ENCODE measurements at regions not wholly inside any gene's neighbourhood (a gene's known extent, or its start where the extent isn't known, plus 50 kb on each side); places are given as distances from the start of the nearest gene placed in this dataset.

DNA sequence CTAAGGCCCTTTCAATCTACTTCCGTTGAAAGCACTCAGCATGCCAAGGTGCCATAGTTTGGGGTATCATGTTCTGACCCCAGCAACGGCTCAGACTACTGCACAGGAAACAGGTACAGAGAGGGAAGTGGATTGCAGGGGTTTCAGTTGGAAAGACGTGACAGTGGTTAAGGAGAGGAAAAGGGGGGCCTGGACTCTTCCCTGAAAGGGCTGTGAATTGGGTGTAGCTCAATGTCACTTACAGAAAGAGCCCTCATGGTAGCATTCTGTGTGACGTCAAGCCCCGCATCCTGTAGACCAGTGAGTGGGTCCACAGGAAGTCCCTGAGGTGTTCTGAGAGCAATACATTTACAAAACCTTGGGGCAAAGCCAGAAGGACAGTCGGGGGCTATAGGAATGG, 121.5 kb upstream of the GYPC start:
- H3K36me3 Mint-ChIP-seq (ENCODE audit: low read depth): no peaks in the 10 kb centered on the region
- no peak overlapping the region for H3K4me3 Mint-ChIP-seq (ENCODE audit: low read depth)
- no peaks in the 10 kb centered on the region for H3K4me1 Mint-ChIP-seq (ENCODE audit: low read depth)
- H3K9me3 Mint-ChIP-seq: no peaks in the 10 kb centered on the region
- no peak for DNase-seq (ENCODE audit: low spot score)
- intact Hi-C loops (cut with micrococcal nuclease): no loop called here
- H3K27ac Mint-ChIP-seq: no peak overlapping the region
- H3K27me3 Mint-ChIP-seq (ENCODE audit: low read depth): peaks cover 2% of the 10 kb centered on the region

DNA sequence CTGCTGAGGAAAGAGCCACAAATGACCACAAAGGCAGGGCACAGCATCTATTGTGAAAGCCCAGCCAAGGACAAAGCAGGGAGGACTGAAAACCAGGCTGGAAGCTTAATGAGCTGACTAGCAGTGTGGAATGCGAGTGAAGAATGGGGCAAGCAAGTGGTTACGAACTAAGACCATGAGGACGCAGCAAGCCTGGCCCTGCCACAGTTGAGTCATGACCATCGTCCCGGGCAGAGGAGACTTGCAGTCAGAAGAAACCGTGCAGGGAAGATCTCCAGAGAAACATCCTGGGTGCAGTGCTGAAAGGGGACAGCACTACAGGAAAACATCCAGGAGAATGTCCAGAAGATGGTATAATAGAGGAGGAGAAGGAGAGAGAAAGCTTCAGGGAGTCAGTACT, 120.5 kb upstream of the GYPC start:
- intact Hi-C loops (cut with micrococcal nuclease): no loop called here
- Mint-ChIP-seq H3K4me1 (ENCODE audit: low read depth) (no peaks in the 10 kb centered on the region), H3K27me3 (ENCODE audit: low read depth) (peaks cover 2% of the 10 kb centered on the region), H3K27ac (no peak overlapping the region), H3K36me3 (ENCODE audit: low read depth) (no peaks in the 10 kb centered on the region), H3K4me3 (ENCODE audit: low read depth) (no peak overlapping the region), H3K9me3 (no peaks in the 10 kb centered on the region)
- DNase-seq (ENCODE audit: low spot score): no peak

DNA sequence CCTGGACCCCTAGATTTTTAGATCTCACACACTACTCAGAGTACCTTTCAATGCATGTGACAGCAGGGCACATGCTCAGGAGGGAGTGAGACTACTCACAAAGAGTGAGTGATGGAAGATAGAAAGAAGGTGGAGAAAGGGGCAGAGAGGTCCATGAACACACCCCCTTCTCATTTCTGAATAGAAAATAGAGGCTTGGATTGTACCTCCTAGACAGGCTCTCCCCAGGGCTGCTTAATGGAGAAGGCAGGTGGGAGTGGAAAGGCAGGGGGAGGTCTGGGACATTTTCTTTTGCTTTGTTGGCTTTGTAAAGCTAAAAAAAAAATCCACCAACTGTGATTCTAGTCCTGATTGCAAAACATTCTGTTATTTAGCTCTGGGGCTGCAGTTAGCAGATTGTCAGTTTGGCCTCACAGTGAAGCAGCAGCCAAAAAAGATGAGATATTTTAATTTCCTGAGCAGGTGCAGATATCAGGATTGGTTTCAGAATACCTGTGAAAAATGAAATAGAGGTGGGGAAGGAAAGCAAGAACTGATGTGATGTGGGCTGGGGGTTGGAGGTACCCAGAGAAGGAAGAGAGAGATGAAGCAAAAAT, 119.3 kb upstream of the GYPC start:
- Mint-ChIP-seq H3K9me3 (no peaks in the 10 kb centered on the region), H3K27ac (no peak overlapping the region), H3K4me3 (ENCODE audit: low read depth) (no peak overlapping the region), H3K4me1 (ENCODE audit: low read depth) (no peaks in the 10 kb centered on the region), H3K36me3 (ENCODE audit: low read depth) (no peaks in the 10 kb centered on the region), H3K27me3 (ENCODE audit: low read depth) (peaks cover under 1% of the 10 kb centered on the region)
- DNase-seq (ENCODE audit: low spot score): no peak
- intact Hi-C loops (cut with micrococcal nuclease): no loop called here

DNA sequence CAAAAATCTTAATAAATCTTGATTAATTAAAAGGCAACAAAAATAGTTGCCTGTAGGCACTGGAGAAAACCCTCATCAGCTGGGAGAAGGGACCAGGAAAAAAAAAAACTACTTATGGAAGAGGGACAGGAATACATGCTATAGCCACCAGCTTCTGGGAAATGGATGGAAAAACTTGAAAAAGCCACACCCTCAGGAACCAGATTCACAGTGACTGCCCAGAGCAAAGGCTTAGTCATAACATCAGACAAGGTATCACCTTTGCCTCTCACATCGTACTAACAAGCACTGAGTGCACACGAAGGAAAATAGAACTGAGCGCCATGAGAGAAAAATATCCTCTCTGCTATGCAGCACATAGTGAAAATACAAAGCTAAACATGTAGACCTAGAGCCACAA, 116.9 kb upstream of the GYPC start:
- no peaks in the 10 kb centered on the region for H3K27me3 Mint-ChIP-seq (ENCODE audit: low read depth)
- H3K27ac Mint-ChIP-seq: no peak overlapping the region
- intact Hi-C loops (cut with micrococcal nuclease): no loop called here
- H3K4me3 Mint-ChIP-seq (ENCODE audit: low read depth): no peak overlapping the region
- H3K9me3 Mint-ChIP-seq: peaks cover 16% of the 10 kb centered on the region
- no peak for DNase-seq (ENCODE audit: low spot score)
- H3K4me1 Mint-ChIP-seq (ENCODE audit: low read depth): no peaks in the 10 kb centered on the region
- no peaks in the 10 kb centered on the region for H3K36me3 Mint-ChIP-seq (ENCODE audit: low read depth)

DNA sequence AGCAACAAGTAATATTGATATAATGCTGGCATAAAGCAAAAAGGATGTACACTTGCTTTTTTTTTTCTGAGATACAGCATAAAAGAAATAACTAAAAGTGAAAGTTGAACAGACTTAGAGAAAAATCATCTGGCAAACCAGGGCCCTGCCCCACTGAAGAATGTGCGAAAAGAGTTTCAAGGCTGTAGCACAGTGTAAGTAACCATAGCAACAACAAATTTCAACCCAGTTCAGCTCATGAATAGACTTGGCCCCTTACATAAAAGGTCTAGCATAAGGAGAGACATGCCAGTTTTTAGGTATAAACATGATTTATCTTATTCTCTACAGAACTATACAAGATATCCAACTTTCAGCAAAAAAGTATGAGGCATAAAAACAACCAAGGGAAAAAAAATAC, 113.7 kb upstream of the GYPC start:
- no peaks in the 10 kb centered on the region for H3K27me3 Mint-ChIP-seq (ENCODE audit: low read depth)
- H3K9me3 Mint-ChIP-seq: peaks cover 16% of the 10 kb centered on the region
- DNase-seq (ENCODE audit: low spot score): no peak
- H3K4me1 Mint-ChIP-seq (ENCODE audit: low read depth): no peaks in the 10 kb centered on the region
- intact Hi-C loops (cut with micrococcal nuclease): no loop called here
- H3K4me3 Mint-ChIP-seq (ENCODE audit: low read depth): no peak overlapping the region
- no peaks in the 10 kb centered on the region for H3K36me3 Mint-ChIP-seq (ENCODE audit: low read depth)
- H3K27ac Mint-ChIP-seq: no peak overlapping the region

DNA sequence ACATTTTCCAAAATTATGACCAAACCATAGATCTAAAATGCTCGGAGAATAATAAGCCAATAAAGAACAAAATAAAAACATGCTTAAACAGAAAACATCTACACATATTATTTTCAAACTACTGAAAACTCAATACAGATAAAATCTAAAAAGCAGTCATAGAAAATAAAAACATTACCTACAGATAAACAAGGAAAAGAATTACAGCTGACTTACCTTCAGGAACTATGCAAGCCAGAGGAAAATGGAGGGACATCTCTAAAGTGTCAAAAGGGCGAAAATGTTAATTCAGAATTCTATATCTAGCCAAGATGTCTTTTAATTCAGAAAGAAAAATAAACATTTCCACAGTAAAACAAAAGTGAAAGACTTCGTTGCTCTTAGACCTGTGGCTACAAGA, 112.9 kb upstream of the GYPC start:
- no peak overlapping the region for H3K27ac Mint-ChIP-seq
- no peak overlapping the region for H3K4me3 Mint-ChIP-seq (ENCODE audit: low read depth)
- no peak for DNase-seq (ENCODE audit: low spot score)
- peaks cover 16% of the 10 kb centered on the region for H3K9me3 Mint-ChIP-seq
- H3K4me1 Mint-ChIP-seq (ENCODE audit: low read depth): no peaks in the 10 kb centered on the region
- intact Hi-C loops (cut with micrococcal nuclease): no loop called here
- H3K36me3 Mint-ChIP-seq (ENCODE audit: low read depth): no peaks in the 10 kb centered on the region
- H3K27me3 Mint-ChIP-seq (ENCODE audit: low read depth): no peaks in the 10 kb centered on the region

DNA sequence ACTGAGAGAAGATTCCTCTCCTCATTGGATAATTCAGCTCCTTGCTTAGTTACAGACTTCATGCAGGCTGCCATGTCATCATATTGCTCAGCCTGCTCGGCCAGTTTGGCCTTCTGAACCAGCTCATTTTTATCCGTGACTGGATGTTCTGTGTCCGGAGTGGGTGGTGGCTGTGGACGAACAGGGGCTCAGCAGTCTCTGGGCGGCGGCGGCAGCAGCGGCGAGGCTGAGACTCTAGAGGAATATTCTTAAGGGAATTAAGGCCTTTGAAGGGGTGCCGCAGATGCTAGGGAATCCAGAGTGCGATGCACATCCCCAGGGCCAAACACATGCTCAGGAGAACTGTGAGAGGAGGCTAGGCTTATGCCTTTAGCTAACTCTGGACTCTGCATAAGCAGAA, 97.9 kb upstream of the GYPC start:
- H3K36me3 Mint-ChIP-seq (ENCODE audit: low read depth): no peaks in the 10 kb centered on the region
- no peak overlapping the region for H3K4me3 Mint-ChIP-seq (ENCODE audit: low read depth)
- H3K27ac Mint-ChIP-seq: no peak overlapping the region
- intact Hi-C loops (cut with micrococcal nuclease): no loop called here
- H3K9me3 Mint-ChIP-seq: no peaks in the 10 kb centered on the region
- no peaks in the 10 kb centered on the region for H3K4me1 Mint-ChIP-seq (ENCODE audit: low read depth)
- no peak for DNase-seq (ENCODE audit: low spot score)
- peaks cover 2% of the 10 kb centered on the region for H3K27me3 Mint-ChIP-seq (ENCODE audit: low read depth)

DNA sequence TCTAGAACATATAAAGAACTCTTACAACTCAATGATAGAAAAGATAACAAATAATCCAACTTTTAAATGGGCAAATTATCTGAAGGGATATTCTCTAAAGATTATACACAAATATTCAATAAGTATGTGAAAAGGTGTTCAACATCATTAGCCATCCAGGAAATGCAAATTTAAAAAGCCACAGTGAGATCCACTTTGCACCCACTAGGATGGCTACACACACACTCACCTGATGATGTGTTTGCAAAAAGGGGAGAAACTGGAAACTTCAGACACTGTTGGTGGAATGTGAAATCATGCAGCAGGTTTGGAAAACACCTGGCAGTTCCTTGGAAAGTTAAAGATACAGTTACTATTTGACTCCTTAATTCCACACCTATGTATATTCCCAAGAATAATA, 87.2 kb upstream of the GYPC start:
- Mint-ChIP-seq H3K9me3 (no peaks in the 10 kb centered on the region), H3K36me3 (ENCODE audit: low read depth) (no peaks in the 10 kb centered on the region), H3K27me3 (ENCODE audit: low read depth) (no peaks in the 10 kb centered on the region), H3K4me1 (ENCODE audit: low read depth) (no peaks in the 10 kb centered on the region), H3K27ac (no peak overlapping the region), H3K4me3 (ENCODE audit: low read depth) (no peak overlapping the region)
- no peak for DNase-seq (ENCODE audit: low spot score)
- intact Hi-C loops (cut with micrococcal nuclease): no loop called here

DNA sequence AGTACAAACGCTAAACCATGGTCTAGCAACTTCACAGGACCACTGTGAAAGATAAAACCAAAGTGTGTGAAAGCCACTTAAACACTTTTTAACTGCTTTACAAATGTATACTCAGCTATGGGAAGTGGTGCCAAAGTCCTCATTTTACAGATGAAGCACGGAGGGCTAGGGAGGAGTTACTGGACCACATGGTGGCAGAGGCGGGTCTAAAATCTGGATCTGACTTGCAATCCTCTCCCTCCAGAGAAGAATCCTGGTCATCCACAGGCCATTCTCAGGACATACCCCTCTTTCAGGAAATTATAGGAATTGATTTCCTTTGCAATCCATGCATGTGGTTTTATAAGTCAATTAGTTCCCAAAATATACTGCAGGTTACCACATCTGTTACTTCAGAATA, 84.6 kb upstream of the GYPC start:
- Mint-ChIP-seq H3K9me3 (no peaks in the 10 kb centered on the region), H3K4me3 (ENCODE audit: low read depth) (no peak overlapping the region), H3K27ac (no peak overlapping the region), H3K27me3 (ENCODE audit: low read depth) (no peaks in the 10 kb centered on the region), H3K36me3 (ENCODE audit: low read depth) (no peaks in the 10 kb centered on the region), H3K4me1 (ENCODE audit: low read depth) (no peaks in the 10 kb centered on the region)
- DNase-seq (ENCODE audit: low spot score): no peak
- intact Hi-C loops (cut with micrococcal nuclease): no loop called here

DNA sequence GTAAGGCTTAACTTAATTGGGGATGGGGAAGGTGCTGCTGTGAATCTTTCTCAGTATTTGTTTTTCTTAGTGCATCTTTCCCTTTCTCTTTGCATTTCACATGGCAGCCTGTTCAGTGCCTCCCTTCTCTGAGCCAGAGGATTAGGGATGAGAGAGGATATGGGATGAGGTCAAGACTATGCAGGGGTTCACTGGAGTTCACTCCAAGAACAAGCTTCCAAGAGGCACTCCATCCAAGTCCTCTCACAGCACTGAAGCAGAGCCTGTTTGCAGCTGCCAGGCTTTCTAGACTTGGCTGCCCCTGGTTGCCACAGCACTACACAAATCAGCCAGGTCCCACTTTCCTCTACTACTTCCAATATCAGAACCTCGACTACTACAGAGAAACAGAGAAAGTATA, 80.3 kb upstream of the GYPC start:
- no peak for DNase-seq (ENCODE audit: low spot score)
- H3K36me3 Mint-ChIP-seq (ENCODE audit: low read depth): no peaks in the 10 kb centered on the region
- H3K9me3 Mint-ChIP-seq: no peaks in the 10 kb centered on the region
- H3K27ac Mint-ChIP-seq: no peak overlapping the region
- H3K4me1 Mint-ChIP-seq (ENCODE audit: low read depth): no peaks in the 10 kb centered on the region
- no peak overlapping the region for H3K4me3 Mint-ChIP-seq (ENCODE audit: low read depth)
- intact Hi-C loops (cut with micrococcal nuclease): no loop called here
- no peaks in the 10 kb centered on the region for H3K27me3 Mint-ChIP-seq (ENCODE audit: low read depth)

DNA sequence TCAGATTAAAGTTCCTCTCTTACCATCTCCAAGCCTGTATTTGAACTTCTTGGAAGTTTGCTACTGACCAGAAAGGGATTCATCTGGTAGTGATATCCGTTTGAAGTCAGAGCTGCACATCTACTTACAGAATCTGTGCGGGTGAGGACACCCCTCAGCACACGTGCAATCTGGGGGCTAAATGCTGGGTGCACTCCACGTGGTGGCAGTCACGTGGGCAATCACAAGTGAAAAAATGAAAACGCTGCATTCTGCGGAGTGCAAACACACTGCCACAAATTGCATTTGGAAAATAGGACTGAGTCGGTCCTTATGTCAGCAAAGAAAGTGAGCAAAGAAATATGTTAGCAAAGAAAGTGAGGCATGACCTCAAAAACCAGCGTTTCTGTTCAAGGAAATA, 76.1 kb upstream of the GYPC start:
- no peaks in the 10 kb centered on the region for H3K27me3 Mint-ChIP-seq (ENCODE audit: low read depth)
- no peak overlapping the region for H3K4me3 Mint-ChIP-seq (ENCODE audit: low read depth)
- DNase-seq (ENCODE audit: low spot score): no peak
- H3K4me1 Mint-ChIP-seq (ENCODE audit: low read depth): no peaks in the 10 kb centered on the region
- H3K9me3 Mint-ChIP-seq: no peaks in the 10 kb centered on the region
- intact Hi-C loops (cut with micrococcal nuclease): no loop called here
- no peak overlapping the region for H3K27ac Mint-ChIP-seq
- H3K36me3 Mint-ChIP-seq (ENCODE audit: low read depth): no peaks in the 10 kb centered on the region

DNA sequence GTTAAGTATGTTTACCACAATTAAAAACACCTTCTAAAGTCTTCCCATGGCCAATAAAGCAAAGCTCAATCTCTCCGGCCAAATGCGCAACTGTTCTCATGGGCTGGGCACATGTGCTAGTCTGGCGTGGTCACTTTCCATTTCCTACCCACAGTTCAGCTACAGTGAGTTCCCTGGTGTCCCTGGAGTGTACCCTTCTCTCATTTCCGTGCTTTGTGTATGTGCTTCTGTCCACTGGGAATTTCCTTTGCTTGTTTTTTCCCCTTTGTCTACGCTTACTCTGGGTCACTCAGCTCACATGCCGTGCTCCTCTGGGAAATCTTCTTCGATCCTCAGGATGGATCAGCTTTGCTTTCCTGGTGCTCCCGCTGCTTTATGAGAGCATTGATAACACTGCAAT, 69.6 kb upstream of the GYPC start:
- H3K9me3 Mint-ChIP-seq: no peaks in the 10 kb centered on the region
- peaks cover 2% of the 10 kb centered on the region for H3K27me3 Mint-ChIP-seq (ENCODE audit: low read depth)
- no peaks in the 10 kb centered on the region for H3K36me3 Mint-ChIP-seq (ENCODE audit: low read depth)
- no peaks in the 10 kb centered on the region for H3K4me1 Mint-ChIP-seq (ENCODE audit: low read depth)
- intact Hi-C loops (cut with micrococcal nuclease): no loop called here
- no peak for DNase-seq (ENCODE audit: low spot score)
- H3K27ac Mint-ChIP-seq: no peak overlapping the region
- no peak overlapping the region for H3K4me3 Mint-ChIP-seq (ENCODE audit: low read depth)

DNA sequence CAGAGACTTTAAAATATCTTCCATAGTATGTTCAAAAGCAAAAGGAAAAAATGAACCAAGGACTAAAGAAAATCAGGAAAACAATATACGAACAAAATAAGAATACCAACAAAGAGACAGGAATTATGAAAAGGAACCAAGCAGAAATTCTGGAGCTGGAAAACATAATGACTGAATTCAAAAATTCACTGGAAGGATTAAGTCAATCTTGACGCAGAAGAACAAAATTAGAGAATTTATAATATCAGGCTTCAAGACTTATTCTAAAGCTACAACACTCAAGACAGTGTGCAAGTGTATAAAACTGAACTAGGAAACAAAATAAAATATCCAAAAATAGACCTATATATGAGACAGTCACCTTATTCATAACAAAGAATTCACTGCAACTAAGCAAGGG, 56.9 kb upstream of the GYPC start:
- Mint-ChIP-seq H3K36me3 (ENCODE audit: low read depth) (no peaks in the 10 kb centered on the region), H3K9me3 (peaks cover 24% of the 10 kb centered on the region)

DNA sequence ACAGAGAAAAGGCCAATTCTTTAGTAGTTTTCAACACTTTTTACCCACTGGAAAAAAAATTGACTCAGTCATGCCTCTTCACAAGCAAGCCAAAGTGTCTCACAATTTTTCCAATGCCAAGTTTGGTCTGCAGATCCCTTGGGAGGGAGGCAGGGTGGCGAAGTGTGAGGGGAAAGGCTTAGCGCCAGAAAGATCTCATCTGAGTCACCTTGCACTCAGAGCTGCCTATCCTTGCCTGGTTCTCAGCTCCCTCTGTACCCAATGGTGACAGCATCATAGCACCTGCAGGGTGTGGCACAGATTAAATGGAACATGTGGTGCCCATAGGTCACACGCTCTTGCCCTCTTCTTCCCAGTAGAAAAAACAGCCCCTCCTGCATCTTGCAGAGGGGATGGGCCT, 55.2 kb upstream of the GYPC start:
- H3K4me3 Mint-ChIP-seq (ENCODE audit: low read depth): no peak overlapping the region
- H3K4me1 Mint-ChIP-seq (ENCODE audit: low read depth): no peaks in the 10 kb centered on the region
- intact Hi-C loops (cut with micrococcal nuclease): no loop called here
- H3K27me3 Mint-ChIP-seq (ENCODE audit: low read depth): no peaks in the 10 kb centered on the region
- no peak overlapping the region for H3K27ac Mint-ChIP-seq
- H3K9me3 Mint-ChIP-seq: peaks cover 41% of the 10 kb centered on the region
- no peak for DNase-seq (ENCODE audit: low spot score)
- no peaks in the 10 kb centered on the region for H3K36me3 Mint-ChIP-seq (ENCODE audit: low read depth)

More for the DNA sequence above, 56.9 kb upstream of the GYPC start:
- intact Hi-C loops (cut with micrococcal nuclease): no loop called here
- H3K4me1 Mint-ChIP-seq (ENCODE audit: low read depth): no peaks in the 10 kb centered on the region
- no peak overlapping the region for H3K4me3 Mint-ChIP-seq (ENCODE audit: low read depth)
- no peak for DNase-seq (ENCODE audit: low spot score)
- no peak overlapping the region for H3K27ac Mint-ChIP-seq
- H3K27me3 Mint-ChIP-seq (ENCODE audit: low read depth): no peaks in the 10 kb centered on the region
